Osteocyte (in vitro differentiated cells): ENCODE measurements at regions not wholly inside any gene's neighbourhood (a gene's known extent, or its start where the extent isn't known, plus 50 kb on each side); places are given as distances from the start of the nearest gene placed in this dataset.
"Not testable (repeated sequence)": the region's sequence is repeated elsewhere in the genome, so short reads cannot be mapped to it uniquely, and the experiment has no call there.

ENCODE experiments used
- DNase-seq: peaks from one replicate; pipeline ENCODE4 v3.0.0; 2021; ENCODE audit warnings: mixed read lengths; ENCODE audit not compliant: unreplicated experiment; ENCODE audit errors: extremely low spot score
- H3K27ac Mint-ChIP-seq: one replicate; pipeline ENCODE4 v1.8.0; 2021; ENCODE audit warnings: mild to moderate bottlenecking, mixed read lengths; ENCODE audit not compliant: unreplicated experiment
- H3K27me3 Mint-ChIP-seq: one replicate; pipeline ENCODE4 v1.8.0; 2021; ENCODE audit warnings: mixed read lengths; ENCODE audit not compliant: unreplicated experiment
- H3K36me3 Mint-ChIP-seq: one replicate; pipeline ENCODE4 v1.8.0; 2021; ENCODE audit warnings: mixed read lengths; ENCODE audit not compliant: unreplicated experiment
- H3K4me1 Mint-ChIP-seq: one replicate; pipeline ENCODE4 v1.8.0; 2021; ENCODE audit warnings: mixed read lengths; ENCODE audit not compliant: unreplicated experiment
- H3K4me3 Mint-ChIP-seq: one replicate; pipeline ENCODE4 v1.8.0; 2021; ENCODE audit warnings: mild to moderate bottlenecking, moderate library complexity, mixed read lengths; ENCODE audit not compliant: unreplicated experiment
- H3K9me3 Mint-ChIP-seq: one replicate; pipeline ENCODE4 v1.8.0; 2021; ENCODE audit warnings: mixed read lengths; ENCODE audit not compliant: unreplicated experiment
- CTCF ChIP-seq: fragments of 200-600 bp; sonication (generic); IDR thresholded peaks from 2 replicates; pipeline ENCODE4 v1.5.0; 2021; ENCODE audit warnings: antibody characterized with exemption, mild to moderate bottlenecking, moderate library complexity

DNA sequence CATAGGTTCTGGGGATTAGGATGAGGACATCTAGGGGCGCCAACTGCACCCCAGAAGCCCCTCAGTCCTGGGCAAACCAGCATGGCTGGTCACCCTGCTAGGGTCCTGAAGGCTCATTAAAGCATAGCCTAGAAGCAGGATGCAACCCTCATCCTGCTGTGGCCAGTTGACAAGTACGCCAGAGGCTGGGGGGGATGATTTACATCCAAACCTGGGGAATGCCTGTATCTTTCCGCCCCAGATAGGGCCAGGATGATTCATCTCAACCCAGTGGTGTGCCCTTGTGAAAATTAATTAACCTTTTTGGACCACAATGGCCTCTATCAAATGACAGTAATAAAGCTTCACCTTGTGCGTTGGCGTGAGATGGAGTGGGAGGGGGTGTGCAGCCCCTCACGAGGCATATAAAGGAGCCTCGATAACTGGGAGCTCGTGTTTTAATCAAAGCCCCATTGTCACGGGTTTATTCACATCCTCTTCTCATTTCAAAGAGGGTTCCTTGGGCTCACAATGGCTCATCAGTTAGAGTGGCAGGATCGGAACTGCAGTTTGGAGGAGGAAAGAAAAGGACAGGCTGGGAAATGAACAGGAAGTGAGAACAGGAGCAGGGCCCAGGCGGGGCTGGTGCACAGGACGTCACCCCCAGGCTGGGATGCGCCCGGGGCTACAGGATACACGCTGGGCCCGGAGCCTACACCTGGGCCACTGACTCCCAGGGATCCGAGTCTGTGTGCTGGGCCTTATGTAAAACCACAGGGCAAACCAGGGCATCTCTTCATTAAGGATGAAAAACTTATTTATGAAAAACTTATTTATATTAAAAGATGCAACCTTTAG is 121.8 kb upstream of the PHACTR3 start:
- H3K9me3 Mint-ChIP-seq, result no peaks in the 10 kb centered on the region
- peaks cover 12% of the 10 kb centered on the region for H3K27me3 Mint-ChIP-seq
- no peak overlapping the region for H3K4me3 Mint-ChIP-seq
- H3K4me1 Mint-ChIP-seq, result no peaks in the 10 kb centered on the region
- DNase-seq, result no peak
- TF ChIP-seq CTCF, result no peak
- no peaks in the 10 kb centered on the region for H3K36me3 Mint-ChIP-seq
- no peak overlapping the region for H3K27ac Mint-ChIP-seq

DNA sequence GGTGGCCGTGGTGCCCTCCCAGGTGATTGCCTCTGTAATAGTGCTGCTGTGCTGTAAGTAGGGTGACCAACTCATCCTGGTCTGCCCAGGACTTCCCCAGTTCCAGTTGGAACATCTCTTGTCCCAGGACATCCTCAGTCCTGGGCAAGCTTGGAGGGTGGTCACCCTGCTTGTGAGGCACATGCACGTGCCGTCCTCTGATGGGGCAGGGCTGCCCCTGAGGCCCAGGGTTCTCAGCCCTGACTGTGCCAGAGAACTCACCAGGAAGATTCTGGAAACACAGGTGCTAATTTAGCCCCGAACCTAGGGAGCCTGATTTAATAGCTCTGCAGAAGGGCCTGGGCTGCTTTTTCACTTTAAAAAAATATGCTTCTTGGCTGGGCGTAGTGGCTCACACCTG is 120.9 kb upstream of the PHACTR3 start:
- Mint-ChIP-seq H3K9me3 (no peaks in the 10 kb centered on the region), H3K4me3 (no peak overlapping the region), H3K36me3 (no peaks in the 10 kb centered on the region), H3K27me3 (peaks cover 9% of the 10 kb centered on the region), H3K4me1 (no peaks in the 10 kb centered on the region), H3K27ac (no peak overlapping the region)
- TF ChIP-seq CTCF, result no peak
- no peak for DNase-seq

- Mint-ChIP-seq H3K27ac (no peak overlapping the region), H3K9me3 (no peaks in the 10 kb centered on the region), H3K4me1 (no peaks in the 10 kb centered on the region), H3K36me3 (no peaks in the 10 kb centered on the region), H3K4me3 (no peak overlapping the region), H3K27me3 (peaks cover 4% of the 10 kb centered on the region)
- TF ChIP-seq CTCF, result no peak
- DNase-seq, result no peak
Observed at GRCh38 chr20:59484228-59484627, 120.1 kb upstream of the PHACTR3 start.

- no peak for TF ChIP-seq CTCF
- Mint-ChIP-seq H3K4me3 (no peak overlapping the region), H3K36me3 (no peaks in the 10 kb centered on the region), H3K27ac (no peak overlapping the region), H3K9me3 (no peaks in the 10 kb centered on the region), H3K4me1 (no peaks in the 10 kb centered on the region), H3K27me3 (no peaks in the 10 kb centered on the region)
- DNase-seq, result no peak
Observed at GRCh38 chr20:59485576-59486454, 118.5 kb upstream of the PHACTR3 start.

DNA sequence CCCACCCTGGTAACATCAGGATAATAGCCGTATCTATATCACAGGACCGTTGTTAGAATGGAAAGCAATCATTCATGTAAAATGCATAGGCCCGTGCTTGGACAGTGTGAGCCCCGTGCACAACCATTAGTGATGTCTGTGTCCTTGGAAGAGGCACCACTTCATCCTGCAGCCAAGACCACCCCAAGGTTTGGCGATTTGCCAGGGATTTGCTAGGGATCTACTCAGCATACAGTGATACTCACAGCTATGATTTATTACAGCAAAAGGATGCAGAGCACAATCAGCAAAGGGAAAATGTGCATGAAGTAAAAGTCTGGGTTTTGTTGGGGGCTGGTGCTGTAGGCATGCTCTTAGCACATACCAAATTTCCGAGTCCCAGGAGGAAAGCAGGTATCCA is 115.9 kb upstream of the PHACTR3 start:
- H3K27me3 Mint-ChIP-seq, H3K27ac Mint-ChIP-seq, H3K9me3 Mint-ChIP-seq, H3K4me1 Mint-ChIP-seq, H3K4me3 Mint-ChIP-seq, H3K36me3 Mint-ChIP-seq, DNase-seq: not testable (repeated sequence)

- H3K36me3 Mint-ChIP-seq, H3K9me3 Mint-ChIP-seq, H3K4me1 Mint-ChIP-seq, H3K27ac Mint-ChIP-seq, DNase-seq, H3K4me3 Mint-ChIP-seq, H3K27me3 Mint-ChIP-seq: not testable (repeated sequence)
Observed at GRCh38 chr20:59490196-59491004, 113.9 kb upstream of the PHACTR3 start.
